Breast epithelium (tissue), 4 donors: ENCODE measurements at regions not wholly inside any gene's neighbourhood (a gene's known extent, or its start where the extent isn't known, plus 50 kb on each side); places are given as distances from the start of the nearest gene placed in this dataset.

Source experiments
- DNase-seq, 2 donors: peaks; one replicate each; pipeline ENCODE4 v3.0.0-alpha.2; 2019; ENCODE audit warnings: low spot score in 2 of 2
- H3K27ac ChIP-seq, 2 donors: fragments of 200-600 bp; sonication (generic) in 1 of 2; one replicate each; pipeline ENCODE4 v1.5.1; 2016 to 2019; ENCODE audit warnings: mild to moderate bottlenecking in 1 of 2
- H3K27me3 ChIP-seq, 2 donors: fragments of 200-600 bp; sonication (generic) in 1 of 2; one replicate each; pipeline versions ENCODE4 v1.5.1 to v1.6.0; 2017 to 2019; ENCODE audit warnings: control low read depth in 1 of 2, mild to moderate bottlenecking in 1 of 2
- H3K36me3 ChIP-seq: fragments of 200-600 bp; one replicate; pipeline ENCODE4 v1.5.1; 2019
- H3K4me1 ChIP-seq, 2 donors: fragments of 200-600 bp; sonication (generic); one replicate each; pipeline ENCODE4 v1.5.1; 2016 to 2019; ENCODE audit warnings: control low read depth in 1 of 2
- H3K4me3 ChIP-seq, 3 donors: fragments of 200-600 bp; sonication (generic); 1 replicate in 2 of 3; 2 replicates in 1 of 3; pipeline ENCODE4 v1.5.1; 2016 to 2019; ENCODE audit warnings: mild to moderate bottlenecking in 3 of 3, moderate library complexity in 2 of 3
- H3K9me3 ChIP-seq, 2 donors: fragments of 200-600 bp; sonication (generic) in 1 of 2; one replicate each; pipeline ENCODE4 v1.5.1; 2016 to 2019; ENCODE audit warnings: control low read depth in 1 of 2
- POLR2A ChIP-seq: fragments of 450-650 bp; IDR thresholded peaks from one replicate; pipeline ENCODE4 v1.6.1; 2016; ENCODE audit warnings: antibody characterized with exemption, mild to moderate bottlenecking, moderate library complexity
- POLR2AphosphoS5 ChIP-seq, 3 donors: sonication (generic); formaldehyde crosslinking; IDR thresholded peaks; one replicate each; pipeline ENCODE4 v1.6.1; 2017; ENCODE audit warnings: antibody characterized with exemption in 3 of 3
- intact Hi-C: fragments of 100-400 bp; cut with DNase I; formaldehyde crosslinking; loops from one replicate; pipeline ENCODE4 v1.15.1; 2023; ENCODE audit warnings: low total_unique reads
- TF ChIP-seq, protein P1 (sequence below), 3 donors: fragments of 450-650 bp; IDR thresholded peaks; one replicate each; pipeline ENCODE4 v1.5.1; 2016 to 2017; ENCODE audit warnings: antibody characterized with exemption in 3 of 3, mild to moderate bottlenecking in 3 of 3, moderate library complexity in 3 of 3

- DNase-seq, result no peak
- no peaks in the 10 kb centered on the region for H3K9me3 ChIP-seq
- no peaks in the 10 kb centered on the region for H3K27me3 ChIP-seq
- intact Hi-C loops, result no loop called here
- no peak overlapping the region for H3K4me3 ChIP-seq
- no peaks in the 10 kb centered on the region for H3K36me3 ChIP-seq
- H3K4me1 ChIP-seq, result no peaks in the 10 kb centered on the region
- no peak overlapping the region for H3K27ac ChIP-seq
- TF ChIP-seq, protein P1, sequence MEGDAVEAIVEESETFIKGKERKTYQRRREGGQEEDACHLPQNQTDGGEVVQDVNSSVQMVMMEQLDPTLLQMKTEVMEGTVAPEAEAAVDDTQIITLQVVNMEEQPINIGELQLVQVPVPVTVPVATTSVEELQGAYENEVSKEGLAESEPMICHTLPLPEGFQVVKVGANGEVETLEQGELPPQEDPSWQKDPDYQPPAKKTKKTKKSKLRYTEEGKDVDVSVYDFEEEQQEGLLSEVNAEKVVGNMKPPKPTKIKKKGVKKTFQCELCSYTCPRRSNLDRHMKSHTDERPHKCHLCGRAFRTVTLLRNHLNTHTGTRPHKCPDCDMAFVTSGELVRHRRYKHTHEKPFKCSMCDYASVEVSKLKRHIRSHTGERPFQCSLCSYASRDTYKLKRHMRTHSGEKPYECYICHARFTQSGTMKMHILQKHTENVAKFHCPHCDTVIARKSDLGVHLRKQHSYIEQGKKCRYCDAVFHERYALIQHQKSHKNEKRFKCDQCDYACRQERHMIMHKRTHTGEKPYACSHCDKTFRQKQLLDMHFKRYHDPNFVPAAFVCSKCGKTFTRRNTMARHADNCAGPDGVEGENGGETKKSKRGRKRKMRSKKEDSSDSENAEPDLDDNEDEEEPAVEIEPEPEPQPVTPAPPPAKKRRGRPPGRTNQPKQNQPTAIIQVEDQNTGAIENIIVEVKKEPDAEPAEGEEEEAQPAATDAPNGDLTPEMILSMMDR (IDR thresholded peaks at IDR 0.05), result no peak
- TF ChIP-seq POLR2AphosphoS5 (IDR thresholded peaks at IDR 0.05) (no peak), POLR2A (no peak)
Observed at GRCh38 chr14:85423889-85424288, 106.1 kb upstream of the FLRT2 start.

GRCh38 chr14:85425507-85425906, 104.4 kb upstream of the FLRT2 start:
- Histone ChIP-seq H3K4me1 (no peaks in the 10 kb centered on the region), H3K27ac (no peak overlapping the region), H3K9me3 (peaks cover 0 to 3% of the 10 kb centered on the region in 2 donors), H3K4me3 (no peak overlapping the region), H3K36me3 (no peaks in the 10 kb centered on the region), H3K27me3 (no peaks in the 10 kb centered on the region)
- DNase-seq, result no peak
- intact Hi-C loops, result no loop called here
- TF ChIP-seq, protein P1 (IDR thresholded peaks at IDR 0.05), result no peak
- no peak for TF ChIP-seq POLR2A
- no peak for TF ChIP-seq POLR2AphosphoS5 (IDR thresholded peaks at IDR 0.05)

- intact Hi-C loops, result no loop called here
- Histone ChIP-seq H3K4me1 (no peaks in the 10 kb centered on the region), H3K36me3 (no peaks in the 10 kb centered on the region), H3K9me3 (peaks cover 0 to 4% of the 10 kb centered on the region in 2 donors), H3K27ac (no peak overlapping the region), H3K4me3 (no peak overlapping the region), H3K27me3 (no peaks in the 10 kb centered on the region)
- TF ChIP-seq POLR2AphosphoS5 (IDR thresholded peaks at IDR 0.05) (no peak), POLR2A (no peak)
- TF ChIP-seq, protein P1 (IDR thresholded peaks at IDR 0.05), result no peak
- DNase-seq, result no peak
Observed at GRCh38 chr14:85426068-85426935, 103.6 kb upstream of the FLRT2 start.

- Histone ChIP-seq H3K27ac (no peak overlapping the region), H3K36me3 (no peaks in the 10 kb centered on the region)
Observed at GRCh38 chr14:85428926-85429325, 101.0 kb upstream of the FLRT2 start.

GRCh38 chr14:85437148-85437547, 92.8 kb upstream of the FLRT2 start:
- TF ChIP-seq, protein P1 (IDR thresholded peaks at IDR 0.05), result no peak
- TF ChIP-seq POLR2A (no peak), POLR2AphosphoS5 (IDR thresholded peaks at IDR 0.05) (no peak)
- Histone ChIP-seq H3K27me3 (no peaks in the 10 kb centered on the region), H3K4me1 (no peaks in the 10 kb centered on the region), H3K36me3 (no peaks in the 10 kb centered on the region), H3K9me3 (no peaks in the 10 kb centered on the region), H3K27ac (no peak overlapping the region), H3K4me3 (no peak overlapping the region)
- intact Hi-C loops, result no loop called here
- DNase-seq, result no peak

More at GRCh38 chr14:85428926-85429325, 101.0 kb upstream of the FLRT2 start:
- TF ChIP-seq POLR2AphosphoS5 (IDR thresholded peaks at IDR 0.05) (no peak), POLR2A (no peak)
- TF ChIP-seq, protein P1 (IDR thresholded peaks at IDR 0.05), result no peak
- H3K27me3 ChIP-seq, result no peaks in the 10 kb centered on the region
- peaks cover 0 to 4% of the 10 kb centered on the region in 2 donors for H3K9me3 ChIP-seq
- H3K4me1 ChIP-seq, result no peaks in the 10 kb centered on the region
- intact Hi-C loops, result no loop called here
- no peak overlapping the region for H3K4me3 ChIP-seq
- DNase-seq, result no peak
